Subcutaneous abdominal adipose tissue (tissue), 5 donors: ENCODE measurements at regions not wholly inside any gene's neighbourhood (a gene's known extent, or its start where the extent isn't known, plus 50 kb on each side); places are given as distances from the start of the nearest gene placed in this dataset.
"Not testable (repeated sequence)": the region's sequence is repeated elsewhere in the genome, so short reads cannot be mapped to it uniquely, and the experiment has no call there.

ENCODE experiments used
- H3K27ac ChIP-seq: one replicate; pipeline ENCODE4 v1.7.0; 2013; ENCODE audit warnings: low read depth, mild to moderate bottlenecking, inconsistent platforms, low read length, moderate library complexity
- H3K27me3 ChIP-seq, 5 donors: one replicate each; pipeline ENCODE4 v1.7.0; 2013; ENCODE audit warnings: low read length in 5 of 5, inconsistent platforms in 1 of 5; ENCODE audit not compliant: control insufficient read depth in 5 of 5, insufficient read depth in 4 of 5
- H3K36me3 ChIP-seq, 5 donors: one replicate each; pipeline ENCODE4 v1.7.0; 2013; ENCODE audit warnings: low read length in 5 of 5; ENCODE audit not compliant: control insufficient read depth in 5 of 5, insufficient read depth in 5 of 5
- H3K4me1 ChIP-seq, 5 donors: one replicate each; pipeline ENCODE4 v1.7.0; 2013; ENCODE audit warnings: low read length in 5 of 5, mild to moderate bottlenecking in 3 of 5, moderate library complexity in 1 of 5; ENCODE audit not compliant: control insufficient read depth in 5 of 5, insufficient read depth in 5 of 5
- H3K4me3 ChIP-seq, 5 donors: one replicate each; pipeline ENCODE4 v1.7.0; 2013; ENCODE audit warnings: low read length in 5 of 5, low read depth in 1 of 5
- H3K9ac ChIP-seq, 5 donors: one replicate each; pipeline ENCODE4 v1.7.0; 2013; ENCODE audit warnings: low read length in 5 of 5, mild to moderate bottlenecking in 4 of 5, moderate library complexity in 3 of 5
- H3K9me3 ChIP-seq, 5 donors: one replicate each; pipeline ENCODE4 v1.7.0; 2013; ENCODE audit warnings: low read length in 5 of 5; ENCODE audit not compliant: control insufficient read depth in 5 of 5
- donor health status: healthy.
- donor health status: healthy.
- donor health status: healthy.
- donor health status: healthy.
- donor health status: healthy.

GRCh38 chr2:234794866-234795265 lies 157.0 kb upstream of the SH3BP4 start:
- no peak overlapping the region for H3K9ac ChIP-seq
- peaks cover 2 to 18% (median 12%) of the 10 kb centered on the region in 5 donors for H3K4me1 ChIP-seq
- H3K27ac ChIP-seq, result no peak overlapping the region
- no peak overlapping the region for H3K4me3 ChIP-seq
- no peaks in the 10 kb centered on the region for H3K36me3 ChIP-seq
- H3K27me3 ChIP-seq, result no peaks in the 10 kb centered on the region
- no peaks in the 10 kb centered on the region for H3K9me3 ChIP-seq

DNA sequence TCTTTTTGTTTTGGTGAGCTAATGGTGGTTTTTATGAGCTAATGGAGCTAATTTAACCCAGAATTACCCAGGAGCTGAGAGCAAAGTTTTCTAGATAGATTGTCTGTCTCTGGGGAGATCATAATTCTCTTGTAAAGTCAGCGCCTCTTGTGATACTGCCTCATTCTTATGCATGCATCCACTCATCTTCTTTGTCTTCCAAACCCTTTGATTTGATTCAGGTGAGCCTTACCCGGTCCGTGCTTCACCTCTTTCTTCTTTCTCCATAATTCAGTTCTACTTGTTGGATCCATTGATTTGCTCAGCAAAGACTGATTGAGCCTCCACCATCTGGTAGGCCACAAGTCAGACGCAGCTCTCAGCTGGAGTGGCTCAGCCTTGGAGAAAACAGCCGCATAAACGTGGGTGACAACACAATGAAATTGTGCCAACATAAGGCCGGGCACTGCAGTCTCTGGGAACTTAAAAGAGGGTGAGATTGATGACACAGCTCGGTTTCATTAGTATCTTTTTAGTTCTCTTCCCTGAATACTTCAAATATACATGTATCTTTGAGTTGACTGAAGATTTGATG lies 158.5 kb upstream of the SH3BP4 start:
- Histone ChIP-seq H3K9ac (no peak overlapping the region), H3K27ac (no peak overlapping the region), H3K36me3 (no peaks in the 10 kb centered on the region), H3K9me3 (no peaks in the 10 kb centered on the region), H3K4me1 (peaks cover 2 to 18% (median 12%) of the 10 kb centered on the region in 5 donors), H3K4me3 (no peak overlapping the region), H3K27me3 (no peaks in the 10 kb centered on the region)

GRCh38 chr2:234792621-234793022 lies 159.2 kb upstream of the SH3BP4 start:
- no peaks in the 10 kb centered on the region for H3K36me3 ChIP-seq
- no peak overlapping the region for H3K4me3 ChIP-seq
- no peaks in the 10 kb centered on the region for H3K27me3 ChIP-seq
- no peak overlapping the region for H3K27ac ChIP-seq
- no peaks in the 10 kb centered on the region for H3K9me3 ChIP-seq
- H3K4me1 ChIP-seq, result peaks cover 2 to 18% (median 12%) of the 10 kb centered on the region in 5 donors
- no peak overlapping the region for H3K9ac ChIP-seq

- not testable (repeated sequence) for H3K4me3 ChIP-seq, H3K9me3 ChIP-seq, H3K36me3 ChIP-seq, H3K27ac ChIP-seq, H3K9ac ChIP-seq, H3K27me3 ChIP-seq
- H3K4me1 ChIP-seq, result peaks cover 2 to 18% (median 12%) of the 10 kb centered on the region in 5 donors
Observed at GRCh38 chr2:234792096-234792495, 159.7 kb upstream of the SH3BP4 start.

GRCh38 chr2:234790380-234790779 lies 161.4 kb upstream of the SH3BP4 start:
- H3K9ac ChIP-seq, result no peak overlapping the region

DNA sequence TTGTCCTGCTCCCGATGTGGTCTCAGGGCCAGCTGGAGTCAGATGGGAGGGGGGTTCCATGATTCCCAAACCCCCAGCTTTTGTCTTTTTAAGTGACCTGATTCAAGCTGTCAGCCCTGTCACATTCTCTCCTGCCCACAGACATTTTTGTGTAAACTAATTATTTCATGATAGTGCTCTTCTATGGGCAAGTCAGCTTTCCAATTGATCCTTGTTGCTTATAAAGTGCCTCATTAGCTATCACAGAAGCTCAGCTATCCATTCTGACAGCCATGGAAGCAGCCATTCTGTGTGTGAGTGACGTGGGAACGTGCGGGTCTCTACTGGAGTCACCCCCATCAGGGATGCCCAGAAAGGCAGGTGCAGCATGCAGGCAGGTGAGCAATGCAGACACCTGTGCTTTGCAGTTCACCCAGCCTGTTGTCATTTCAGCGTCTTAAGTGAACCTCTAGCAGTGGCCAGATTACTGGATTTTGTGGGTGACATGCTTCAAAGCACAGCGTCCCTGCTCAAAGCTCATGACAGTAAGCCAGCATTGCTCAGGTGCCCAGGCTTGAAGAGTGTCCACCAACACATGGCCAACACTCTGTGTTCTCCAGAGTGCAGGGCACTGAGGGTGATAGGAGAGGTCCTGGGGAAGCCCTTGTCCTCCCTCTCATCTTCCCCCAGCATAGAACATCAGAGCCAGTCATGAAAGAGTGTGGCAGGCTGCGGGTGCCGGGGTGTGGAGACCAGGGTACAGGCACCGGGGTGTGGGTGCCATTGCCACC lies 162.1 kb upstream of the SH3BP4 start:
- H3K36me3 ChIP-seq, result no peaks in the 10 kb centered on the region
- no peaks in the 10 kb centered on the region for H3K9me3 ChIP-seq
- H3K27me3 ChIP-seq, result peaks cover 0 to 4% (median 0%) of the 10 kb centered on the region in 5 donors
- no peak overlapping the region for H3K9ac ChIP-seq
- H3K4me3 ChIP-seq, result no peak overlapping the region
- H3K4me1 ChIP-seq, result no peaks in the 10 kb centered on the region
- H3K27ac ChIP-seq, result no peak overlapping the region

More at GRCh38 chr2:234790380-234790779, 161.4 kb upstream of the SH3BP4 start:
- Histone ChIP-seq H3K4me3 (no peak overlapping the region), H3K36me3 (no peaks in the 10 kb centered on the region), H3K9me3 (no peaks in the 10 kb centered on the region), H3K27ac (no peak overlapping the region), H3K4me1 (peaks cover 0 to 4% (median 0%) of the 10 kb centered on the region in 5 donors), H3K27me3 (peaks cover 0 to 4% (median 0%) of the 10 kb centered on the region in 5 donors)

DNA sequence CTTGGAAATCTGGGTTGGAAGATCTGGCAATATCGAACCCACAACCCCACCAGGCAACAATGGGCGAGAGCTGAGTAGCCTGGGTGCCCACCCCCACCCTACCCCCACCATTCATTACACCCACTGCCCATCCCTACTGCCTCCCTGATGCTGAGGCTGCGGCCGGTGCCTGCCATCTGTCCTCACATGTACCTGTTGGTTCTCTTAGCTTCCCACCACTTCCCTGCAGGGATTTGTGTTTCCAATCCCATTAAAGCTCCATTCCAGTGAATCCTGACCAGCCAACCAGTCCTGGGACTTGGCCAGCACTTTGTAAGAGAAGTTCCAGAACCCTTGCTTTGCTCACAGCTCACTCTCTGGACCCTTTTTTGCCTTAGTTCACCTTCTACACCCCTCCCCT lies 163.0 kb upstream of the SH3BP4 start:
- Histone ChIP-seq H3K9me3 (peaks cover 0 to 6% (median 1%) of the 10 kb centered on the region in 5 donors), H3K27me3 (peaks cover 0 to 4% (median 0%) of the 10 kb centered on the region in 5 donors), H3K9ac (no peak overlapping the region), H3K4me3 (no peak overlapping the region), H3K36me3 (no peaks in the 10 kb centered on the region), H3K27ac (no peak overlapping the region), H3K4me1 (no peaks in the 10 kb centered on the region)

- no peaks in the 10 kb centered on the region for H3K36me3 ChIP-seq
- no peak overlapping the region for H3K9ac ChIP-seq
- H3K4me1 ChIP-seq, result no peaks in the 10 kb centered on the region
- H3K4me3 ChIP-seq, result no peak overlapping the region
- no peak overlapping the region for H3K27ac ChIP-seq
- H3K27me3 ChIP-seq, result peaks cover 0 to 4% (median 0%) of the 10 kb centered on the region in 5 donors
- peaks cover 0 to 10% (median 6%) of the 10 kb centered on the region in 5 donors for H3K9me3 ChIP-seq
Observed at GRCh38 chr2:234788381-234788780, 163.4 kb upstream of the SH3BP4 start.

DNA sequence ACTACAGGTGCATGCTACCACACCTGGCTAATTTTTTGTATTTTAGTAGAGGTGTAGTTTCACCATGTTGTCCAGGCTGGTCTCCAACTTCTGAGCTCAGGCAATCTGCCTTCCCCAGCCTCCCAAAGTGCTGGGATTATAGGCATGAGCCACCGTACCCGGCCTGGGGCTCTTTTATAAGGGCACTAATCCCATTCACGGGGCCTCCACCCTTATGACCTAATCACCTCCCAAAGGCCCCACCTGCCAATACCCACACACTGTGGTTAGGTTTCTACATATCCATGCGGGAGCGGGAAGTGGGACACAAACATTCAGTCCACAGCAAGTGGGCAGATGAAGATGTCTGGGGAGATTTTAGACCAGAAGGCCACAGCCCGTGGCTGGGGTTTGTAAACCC lies 164.7 kb upstream of the SH3BP4 start:
- Histone ChIP-seq H3K27ac (no peak overlapping the region), H3K4me1 (no peaks in the 10 kb centered on the region), H3K9me3 (peaks cover 5 to 21% (median 16%) of the 10 kb centered on the region in 5 donors), H3K9ac (no peak overlapping the region), H3K36me3 (no peaks in the 10 kb centered on the region), H3K27me3 (peaks cover 0 to 4% (median 0%) of the 10 kb centered on the region in 5 donors), H3K4me3 (no peak overlapping the region)

DNA sequence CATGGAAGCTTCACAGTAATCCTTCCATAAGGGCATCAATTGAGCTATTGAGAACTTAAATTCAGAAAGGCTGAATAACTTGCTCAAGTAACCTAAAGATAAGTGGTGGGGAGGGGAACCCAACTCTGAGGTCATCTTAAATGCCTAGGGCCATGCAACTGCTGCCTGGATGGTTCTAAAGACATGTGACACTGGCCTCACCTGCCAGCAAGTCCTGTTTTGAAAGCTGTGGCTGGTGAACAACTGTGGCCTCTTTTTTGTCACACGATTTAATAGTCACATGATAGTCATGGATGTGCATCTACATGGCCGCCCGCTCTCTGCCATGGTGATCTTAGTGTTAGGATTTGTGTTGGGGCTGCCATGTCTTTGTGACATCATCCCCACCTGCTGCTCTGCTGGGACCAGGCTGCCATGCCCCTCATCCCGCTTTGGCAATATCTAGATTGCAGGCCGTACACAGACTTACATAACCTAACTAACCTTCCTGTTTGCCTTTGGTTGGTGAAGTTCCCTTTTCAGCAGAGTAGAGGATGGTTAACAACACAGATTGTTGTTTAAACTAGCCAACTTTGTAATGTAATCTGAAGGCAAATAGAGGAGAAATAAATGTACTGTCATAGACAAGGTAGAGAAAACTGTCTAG lies 177.9 kb upstream of the SH3BP4 start:
- H3K4me1 ChIP-seq, result peaks cover 0 to 5% (median 0%) of the 10 kb centered on the region in 5 donors
- no peak overlapping the region for H3K9ac ChIP-seq
- no peaks in the 10 kb centered on the region for H3K9me3 ChIP-seq
- H3K4me3 ChIP-seq, result no peak overlapping the region
- no peaks in the 10 kb centered on the region for H3K27me3 ChIP-seq
- H3K36me3 ChIP-seq, result no peaks in the 10 kb centered on the region
- H3K27ac ChIP-seq, result no peak overlapping the region
